Stimulated activated CD8-positive, alpha-beta memory T cell treated with anti-CD3 and anti-CD28 coated beads, Interleukin-7, amount 100 ng/mL, for 48 hours (primary cell): ENCODE measurements at regions not wholly inside any gene's neighbourhood (a gene's known extent, or its start where the extent isn't known, plus 50 kb on each side); places are given as distances from the start of the nearest gene placed in this dataset.
"Not testable (repeated sequence)": the region's sequence is repeated elsewhere in the genome, so short reads cannot be mapped to it uniquely, and the experiment has no call there.

Source experiments
- DNase-seq, 2 donors: peaks; one replicate each; pipeline ENCODE4 v3.0.0-alpha.2; 2020; ENCODE audit warnings: low read depth in 1 of 2; ENCODE audit errors: extremely low read depth in 1 of 2

GRCh38 chr2:146785101-146785500 lies 1059.7 kb upstream of the ACVR2A start:
- no peak for DNase-seq

- no peak for DNase-seq
These were observed 1060.2 kb upstream of the ACVR2A start for GRCh38 chr2:146784602-146785001.

DNA sequence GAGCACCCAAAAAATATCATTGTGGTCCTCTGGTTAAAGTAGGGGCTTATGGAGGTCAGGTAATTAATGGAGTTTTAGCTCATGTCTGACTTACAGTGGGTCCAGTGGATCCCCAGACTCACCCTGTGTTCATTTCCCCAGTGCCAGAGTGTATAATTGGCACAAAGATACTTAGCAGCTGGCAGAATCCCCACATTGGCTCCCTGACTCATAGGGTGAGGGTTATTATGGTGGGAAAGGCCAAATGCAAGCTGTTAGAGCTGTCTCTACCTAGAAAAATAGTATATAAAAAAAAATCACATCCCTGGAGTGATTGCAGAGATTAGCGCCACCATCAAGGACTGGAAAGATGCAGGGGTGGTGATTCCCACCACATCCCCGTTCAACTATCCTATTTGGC lies 1067.6 kb upstream of the ACVR2A start:
- DNase-seq, result no peak

DNA sequence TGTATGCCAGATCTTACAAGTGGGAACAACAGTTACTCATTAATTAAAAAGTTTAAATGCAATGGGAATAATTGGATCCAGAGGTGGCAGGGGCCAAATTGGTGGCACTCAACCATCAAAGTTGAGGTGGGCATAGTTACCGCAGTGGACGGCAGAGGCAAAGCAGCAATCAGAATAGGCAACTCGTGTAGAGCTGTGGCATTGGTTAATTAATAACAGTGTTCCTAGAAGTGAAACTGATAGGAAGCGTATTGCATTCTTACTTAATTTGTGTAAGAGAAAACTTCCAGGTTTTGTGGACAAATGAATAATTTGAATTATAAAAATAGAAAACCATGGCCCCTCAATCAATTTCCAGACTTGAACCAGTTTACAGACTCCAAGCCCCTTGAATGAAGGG lies 1068.2 kb upstream of the ACVR2A start:
- no peak for DNase-seq

GRCh38 chr2:146771531-146771930 lies 1073.3 kb upstream of the ACVR2A start:
- no peak for DNase-seq

DNA sequence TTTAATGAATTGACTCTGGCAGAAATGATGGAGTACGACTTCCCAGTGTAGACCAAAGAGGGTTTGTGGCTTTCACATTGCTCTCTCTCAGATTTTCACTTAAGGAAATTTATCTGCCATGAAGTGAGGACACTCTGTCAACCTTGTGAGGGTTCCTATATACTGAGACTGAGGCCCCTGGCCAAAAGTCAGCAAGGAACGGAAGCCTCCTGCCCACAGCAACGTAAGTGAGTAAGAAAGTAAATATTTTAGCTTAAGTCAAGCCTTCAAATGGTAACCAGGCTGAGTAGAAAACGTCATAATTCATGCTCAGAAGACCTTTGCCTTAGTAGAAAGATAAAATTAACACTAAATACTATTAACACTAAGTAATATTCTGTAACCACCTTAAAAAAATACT lies 1080.5 kb upstream of the ACVR2A start:
- no peak for DNase-seq

GRCh38 chr2:146762786-146763185 lies 1082.0 kb upstream of the ACVR2A start:
- DNase-seq, result no peak

DNA sequence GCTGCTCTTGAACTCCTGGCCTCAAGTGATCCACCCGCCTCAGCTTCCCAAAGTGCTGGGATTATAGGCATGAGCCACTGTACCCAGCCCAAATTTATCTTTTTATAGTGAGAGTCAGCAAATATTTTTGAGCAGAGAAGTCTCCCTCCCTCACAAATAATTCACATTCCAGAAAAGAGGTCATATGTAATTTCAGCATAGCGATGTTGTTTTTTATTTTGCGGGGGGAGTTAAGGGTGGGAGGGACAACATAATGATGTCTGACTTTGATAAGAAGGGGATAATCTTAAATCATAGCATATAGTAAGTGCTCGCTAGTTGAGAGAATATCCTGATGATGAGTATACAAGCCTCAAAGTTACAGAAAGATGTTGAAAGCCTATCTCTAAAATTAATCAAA lies 1090.2 kb upstream of the ACVR2A start:
- DNase-seq, result no peak

GRCh38 chr2:146748046-146748445 lies 1096.8 kb upstream of the ACVR2A start:
- no peak for DNase-seq

GRCh38 chr2:146741260-146741659 lies 1103.6 kb upstream of the ACVR2A start:
- no peak for DNase-seq

DNA sequence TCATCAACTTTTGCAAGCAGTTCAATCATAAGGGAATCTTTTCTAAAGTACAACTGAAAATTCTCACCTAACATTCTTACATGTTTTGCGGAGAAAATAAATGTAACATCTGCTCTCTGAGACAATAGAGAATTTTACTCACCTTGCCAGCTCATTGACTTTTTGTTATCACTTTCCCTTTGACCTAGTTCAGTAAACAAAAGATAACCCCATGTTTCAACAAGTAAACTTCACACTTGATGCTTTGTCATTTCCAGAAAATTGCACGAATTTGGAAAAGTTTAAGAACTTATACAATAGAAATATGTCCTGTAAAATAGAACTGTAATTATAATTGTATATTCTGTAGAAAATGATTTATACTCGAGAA lies 1110.0 kb upstream of the ACVR2A start:
- DNase-seq, result no peak

DNA sequence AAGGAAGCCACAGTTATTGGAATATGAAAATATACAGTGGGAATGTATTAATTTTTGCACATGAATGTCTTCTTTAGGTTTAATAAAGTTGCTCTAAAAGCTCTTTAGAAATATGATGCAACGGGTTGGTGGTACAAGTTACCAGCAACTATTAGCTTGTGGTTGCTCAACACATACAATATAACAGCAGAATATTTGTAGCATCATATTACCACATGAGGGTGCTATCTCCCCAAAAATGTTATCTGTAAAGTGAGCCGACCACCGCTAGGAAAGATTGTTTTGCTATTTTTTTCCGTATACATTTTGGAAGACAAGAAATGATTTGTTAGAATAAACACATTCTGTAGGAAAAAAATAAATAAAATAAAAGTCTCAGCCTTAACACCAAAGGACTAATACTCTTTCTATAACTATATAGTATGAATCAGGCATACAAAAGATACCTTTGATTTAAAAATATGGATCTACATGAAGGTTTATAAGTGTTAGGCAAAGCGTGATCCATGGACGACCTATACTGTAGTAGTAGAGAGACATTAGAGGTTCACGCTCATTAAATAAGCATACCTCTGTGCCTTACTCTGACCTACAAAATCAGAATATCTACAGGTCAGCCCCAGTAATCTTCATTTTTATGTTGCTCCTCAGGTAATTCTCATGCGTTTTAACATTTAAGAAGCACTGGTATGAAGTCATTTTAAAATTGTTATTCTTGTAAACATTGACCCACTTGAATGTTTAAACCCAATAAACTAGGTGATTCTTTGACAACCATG lies 1110.6 kb upstream of the ACVR2A start:
- DNase-seq, result no peak

- no peak for DNase-seq
These were observed 1113.9 kb upstream of the ACVR2A start for GRCh38 chr2:146730882-146731281.

DNA sequence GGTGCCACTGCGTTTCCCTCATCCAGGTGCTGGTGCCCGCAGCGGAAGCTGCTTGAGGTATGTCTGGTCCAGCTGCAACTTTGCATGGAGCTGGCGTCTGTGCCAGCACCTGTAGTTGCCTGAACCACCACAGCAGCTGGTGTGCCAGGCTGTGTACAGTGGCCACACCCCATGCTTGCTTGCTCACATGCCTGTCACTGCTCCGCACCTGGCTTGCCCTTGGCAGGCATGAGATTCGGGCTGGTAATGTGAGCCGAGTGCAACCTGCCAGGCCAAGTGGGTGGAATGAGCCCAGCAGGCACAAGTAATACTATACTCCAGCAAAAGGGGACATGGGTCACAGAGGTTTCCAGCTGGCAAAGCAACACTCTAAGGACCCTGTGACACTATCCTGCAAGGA lies 1123.3 kb upstream of the ACVR2A start:
- no peak for DNase-seq

DNA sequence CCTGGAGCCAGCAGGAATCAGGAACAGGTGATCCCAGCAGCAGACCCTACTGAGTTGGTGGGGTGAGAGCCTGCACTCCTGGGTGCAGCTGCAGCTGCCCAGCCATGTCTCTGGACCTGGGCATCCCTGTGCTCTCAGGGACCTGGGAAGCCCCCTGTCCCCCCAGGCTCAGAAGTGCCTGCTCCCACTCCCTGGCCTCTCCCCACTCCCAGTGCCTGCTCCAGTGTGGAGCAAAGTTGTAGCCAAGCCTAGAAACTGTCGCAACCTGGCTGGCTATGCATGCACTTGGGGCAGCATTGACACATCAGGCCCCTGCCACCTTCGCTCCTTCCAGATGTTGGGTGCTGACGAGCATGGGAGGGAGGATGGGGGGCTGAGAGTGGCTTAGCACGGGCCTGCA lies 1124.7 kb upstream of the ACVR2A start:
- no peak for DNase-seq

- no peak for DNase-seq
These were observed 1128.2 kb upstream of the ACVR2A start for GRCh38 chr2:146716591-146716990.

- no peak for DNase-seq
These were observed 1135.8 kb upstream of the ACVR2A start for GRCh38 chr2:146709004-146709403.

DNA sequence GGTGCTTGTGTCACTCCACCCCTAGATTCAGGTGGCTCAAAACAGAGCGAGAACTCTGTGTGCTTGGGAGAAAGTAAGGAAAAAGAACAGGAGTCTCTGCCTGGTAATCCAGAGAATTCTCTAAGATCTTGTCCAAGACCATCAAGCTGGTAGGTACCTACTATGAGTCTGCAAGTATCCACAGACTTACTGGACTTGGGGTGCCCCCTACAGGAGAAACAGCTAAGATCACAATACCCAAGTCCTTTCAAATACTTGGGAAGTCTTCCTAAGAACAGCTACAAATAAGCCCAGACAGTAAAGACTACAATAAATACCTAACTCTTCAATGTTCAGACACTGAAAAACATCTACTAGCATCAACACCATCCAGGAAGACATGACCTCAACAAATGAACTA lies 1143.6 kb upstream of the ACVR2A start:
- no peak for DNase-seq

- no peak for DNase-seq
These were observed 1147.5 kb upstream of the ACVR2A start for GRCh38 chr2:146697307-146697706.

- not testable (repeated sequence) for DNase-seq
These were observed 1148.0 kb upstream of the ACVR2A start for GRCh38 chr2:146696787-146697186.

DNA sequence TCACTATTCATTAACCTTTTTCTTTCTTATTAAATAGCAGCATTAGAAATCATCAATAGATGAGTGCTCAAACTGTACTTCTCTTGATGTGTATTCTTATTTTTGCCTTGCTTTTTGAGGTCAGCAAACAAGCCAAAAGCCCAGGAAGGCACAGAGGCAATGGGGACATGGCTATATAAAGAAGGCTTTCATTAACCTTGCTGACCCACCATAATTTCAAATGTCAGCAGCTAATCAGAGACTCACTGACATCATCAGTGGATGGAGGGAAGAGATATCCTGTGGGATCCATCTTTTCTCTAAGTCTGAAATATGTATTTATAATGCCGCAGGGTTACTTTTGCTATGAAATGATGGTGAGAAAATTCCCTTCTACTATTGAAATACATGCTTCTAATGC lies 1162.8 kb upstream of the ACVR2A start:
- no peak for DNase-seq

GRCh38 chr2:146678516-146678915 lies 1166.3 kb upstream of the ACVR2A start:
- DNase-seq, result no peak

GRCh38 chr2:146677280-146677679 lies 1167.5 kb upstream of the ACVR2A start:
- DNase-seq, result no peak
